Activated CD4-positive, alpha-beta T cell treated with anti-CD3 and anti-CD28 coated beads, Interleukin-2, amount 50 U/mL, for 16 hours (primary cell): ENCODE measurements at regions not wholly inside any gene's neighbourhood (a gene's known extent, or its start where the extent isn't known, plus 50 kb on each side); places are given as distances from the start of the nearest gene placed in this dataset.
"Not testable (repeated sequence)": the region's sequence is repeated elsewhere in the genome, so short reads cannot be mapped to it uniquely, and the experiment has no call there.

ENCODE experiments used
- DNase-seq: peaks from one replicate; pipeline ENCODE4 v3.0.0-alpha.2; 2020

DNA sequence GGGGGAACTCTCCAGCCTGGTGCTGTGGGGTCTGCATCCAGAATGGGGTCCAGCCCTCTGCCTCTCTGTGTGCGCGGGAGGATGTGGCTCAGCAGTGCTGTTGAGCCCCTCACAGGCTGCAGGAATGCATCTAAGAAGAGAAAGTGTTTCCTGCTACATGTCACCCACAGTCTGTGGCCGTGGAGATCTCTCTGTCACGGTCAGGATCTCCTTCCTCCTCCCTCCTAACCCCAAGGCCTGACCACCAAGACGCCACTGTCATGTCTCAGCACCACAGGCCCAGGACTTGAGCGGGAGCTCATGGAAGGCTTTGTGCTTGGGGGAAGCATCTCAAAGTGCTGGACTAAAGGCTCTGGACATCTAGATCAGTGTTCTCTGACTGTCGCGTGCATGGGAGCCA lies 90.1 kb downstream of the SREK1 start:
- DNase-seq: no peak

DNA sequence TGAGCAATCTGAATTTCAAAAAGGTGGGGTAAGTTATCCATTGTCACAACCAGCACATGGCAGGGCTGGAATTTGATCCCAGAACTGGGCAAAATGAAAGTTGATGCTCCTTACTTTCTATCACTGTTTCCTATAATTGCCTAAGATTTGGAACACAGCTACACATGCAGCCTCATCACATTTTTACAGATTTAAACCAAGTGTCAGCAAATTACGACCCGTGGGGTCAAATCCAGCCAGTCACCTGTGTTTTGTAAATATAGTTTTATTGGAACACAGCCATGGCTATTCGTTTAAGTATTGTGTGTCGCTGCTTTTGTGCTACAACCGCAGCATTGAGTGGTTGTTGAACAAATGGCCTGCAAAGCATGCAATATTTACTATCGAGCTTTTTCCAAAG lies 94.3 kb downstream of the SREK1 start:
- DNase-seq: no peak

DNA sequence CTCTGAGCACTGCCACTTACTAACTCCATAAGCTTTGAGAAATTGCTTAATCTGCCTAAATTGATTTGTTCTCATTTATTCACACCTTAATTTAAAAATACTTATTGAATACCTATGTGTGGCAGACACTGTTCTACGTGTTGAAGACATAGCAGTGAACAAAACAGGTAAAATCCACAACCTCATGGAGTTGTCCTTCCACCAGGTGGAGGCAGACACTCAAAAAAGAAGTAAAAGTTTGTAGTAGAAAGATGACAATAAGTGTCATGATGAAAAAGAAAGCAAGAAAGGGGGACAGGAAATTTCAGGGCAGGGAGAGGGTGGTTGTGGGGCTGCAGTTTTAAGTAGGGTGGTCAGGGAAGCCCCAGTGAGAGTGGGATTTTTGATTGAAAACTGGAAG lies 94.9 kb downstream of the SREK1 start:
- DNase-seq: no peak

DNA sequence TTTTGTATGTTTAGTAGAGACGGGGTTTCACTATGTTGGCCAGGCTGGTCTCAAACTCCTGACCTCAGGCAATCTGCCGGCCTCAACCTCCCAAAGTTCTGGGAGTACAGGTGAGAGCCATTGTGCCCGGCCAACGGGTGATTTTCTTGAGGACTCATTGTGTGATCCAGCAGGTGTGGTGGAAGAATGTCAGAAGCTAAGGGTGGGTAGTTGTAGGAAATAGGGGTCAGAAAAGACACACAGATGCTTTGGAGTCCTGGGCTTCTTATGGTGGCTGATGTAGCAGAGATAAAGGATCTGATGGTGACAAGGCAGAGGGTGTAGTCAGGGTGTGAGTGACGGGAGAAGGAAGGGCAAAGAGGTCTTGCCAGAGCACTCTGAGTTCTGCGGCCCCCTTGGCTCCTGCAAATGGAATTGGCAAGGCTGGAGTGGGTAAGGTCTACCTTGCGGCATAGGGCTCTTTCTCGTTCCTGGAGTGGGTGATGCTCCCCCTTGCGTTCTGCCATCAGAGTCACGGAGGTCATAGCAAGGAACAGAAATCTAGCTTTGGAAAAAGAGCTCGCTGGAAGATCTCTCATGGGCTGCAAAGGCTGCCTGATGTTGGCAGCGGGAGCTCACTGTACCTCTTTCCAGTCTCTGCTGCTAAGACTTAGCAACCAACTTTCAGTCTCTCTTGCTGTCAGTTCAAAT lies 97.2 kb downstream of the SREK1 start:
- no peak for DNase-seq

DNA sequence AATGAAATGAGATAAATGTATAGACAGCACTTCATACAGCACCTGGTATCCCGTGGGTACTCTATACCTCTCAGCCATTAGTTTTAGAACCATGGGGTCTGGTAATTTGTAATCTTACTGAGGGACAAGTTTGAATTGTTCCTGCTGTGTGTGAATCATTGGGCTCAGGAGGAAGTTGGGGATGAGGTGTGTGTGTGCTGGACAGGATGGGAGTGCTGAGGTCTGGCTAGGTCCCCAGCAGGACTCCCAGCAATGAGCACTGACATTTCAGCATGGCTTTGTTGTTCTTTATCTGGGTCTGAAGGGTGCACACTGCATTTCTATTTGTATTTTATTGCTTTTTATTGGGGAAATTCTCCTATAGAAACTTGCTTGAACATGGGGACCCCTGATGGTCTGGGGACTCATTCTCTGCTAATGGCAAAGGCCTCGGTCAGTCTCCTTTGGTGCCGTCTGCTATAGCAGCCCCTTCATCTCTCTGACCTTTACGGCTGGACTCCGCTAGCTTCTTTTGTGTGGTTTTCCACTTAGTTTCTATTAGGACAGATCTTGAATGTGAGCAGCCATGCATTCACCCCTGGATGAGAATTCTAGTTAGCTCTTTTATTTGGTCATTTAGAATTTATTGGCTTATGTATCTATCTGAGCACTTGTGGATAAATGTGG lies 98.1 kb downstream of the SREK1 start:
- no peak for DNase-seq

DNA sequence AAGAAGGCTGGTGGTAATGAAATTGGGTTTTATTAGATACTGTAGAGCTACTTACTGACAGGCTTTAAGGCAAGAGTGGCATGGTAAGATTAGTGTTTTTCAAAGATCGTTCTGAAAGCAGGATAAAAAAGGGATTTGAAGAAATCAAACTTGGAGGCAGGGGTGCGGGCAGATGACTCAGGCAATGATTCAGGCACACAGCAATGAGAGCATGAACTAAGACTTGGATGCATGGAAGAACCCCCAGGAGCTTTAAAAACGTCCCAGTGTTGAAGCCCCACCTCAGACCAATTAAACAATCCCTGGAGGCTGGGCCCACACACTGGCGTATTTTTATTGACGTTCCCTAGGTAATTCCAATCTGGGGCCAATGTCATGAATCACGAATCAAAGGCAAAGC lies 102.5 kb downstream of the SREK1 start:
- no peak for DNase-seq

DNA sequence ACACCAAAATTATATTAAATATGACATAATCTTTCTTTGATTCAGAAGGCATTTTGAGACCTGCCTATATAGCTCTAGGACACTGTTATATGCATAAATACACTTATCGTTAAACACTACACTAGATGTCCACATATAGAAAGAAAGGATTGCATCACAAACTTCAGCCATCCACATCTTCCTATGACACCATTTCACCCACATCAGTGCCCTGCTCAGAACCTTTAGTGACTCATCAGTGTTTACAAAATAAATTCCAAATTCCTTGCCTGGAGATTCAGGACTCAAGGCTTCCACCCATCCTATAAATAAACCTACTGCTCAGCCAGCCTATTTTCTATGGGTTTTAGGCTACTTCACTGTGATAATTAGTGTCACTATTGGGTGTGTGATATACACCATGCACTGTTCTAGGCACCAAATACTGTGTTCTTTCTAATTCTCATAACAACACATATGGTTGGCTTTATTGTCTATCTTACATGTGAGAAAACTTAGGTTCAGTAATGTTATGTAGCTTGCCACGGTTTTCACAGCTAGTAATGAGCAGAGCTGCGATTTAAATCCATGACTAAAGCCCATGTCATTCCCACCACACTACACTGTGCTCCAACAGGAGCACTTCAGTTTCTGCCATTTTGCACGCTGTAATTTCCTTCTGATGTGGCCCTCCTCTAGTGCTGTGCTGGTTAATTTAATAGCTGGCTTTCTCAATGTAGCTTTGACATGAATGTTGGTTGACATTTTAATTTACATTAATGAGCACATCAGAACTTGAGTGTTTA lies 103.3 kb downstream of the SREK1 start:
- no peak for DNase-seq

DNA sequence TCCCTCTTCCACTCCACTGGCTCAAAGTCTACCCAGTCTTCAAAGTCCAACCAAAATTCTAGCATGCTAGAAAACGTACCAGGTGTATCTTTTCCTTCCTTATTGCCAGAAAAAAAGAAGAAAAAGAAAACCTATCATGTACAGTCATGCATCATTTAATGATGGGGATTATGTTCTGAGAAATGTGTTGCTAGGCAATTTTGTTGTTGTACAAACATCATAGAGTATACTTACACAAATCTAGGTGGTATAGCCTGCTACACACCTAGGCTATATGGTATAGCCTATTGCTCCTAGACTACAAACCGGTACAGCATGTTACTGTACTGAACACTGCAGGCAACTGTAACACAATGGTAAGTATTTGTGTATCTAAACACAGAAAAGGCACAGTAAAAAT lies 104.8 kb downstream of the SREK1 start:
- no peak for DNase-seq

DNA sequence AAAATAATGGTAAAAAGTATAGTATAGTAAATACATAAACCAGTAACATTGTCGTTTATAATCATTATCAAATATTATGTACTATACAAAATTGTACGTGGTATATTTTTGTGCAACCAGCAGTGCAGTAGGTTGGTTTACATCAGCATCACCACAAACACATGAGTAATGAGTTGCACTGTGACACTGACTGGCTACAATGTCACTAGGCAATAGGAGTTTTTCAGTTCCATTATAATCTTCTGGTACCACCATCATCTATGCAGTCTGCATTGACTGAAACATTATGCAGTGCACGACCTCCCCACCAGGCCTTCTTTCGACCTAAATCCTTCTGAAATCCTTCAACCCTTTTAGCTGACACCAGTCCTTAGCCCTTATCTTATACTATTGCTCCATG lies 105.8 kb downstream of the SREK1 start:
- DNase-seq: no peak

DNA sequence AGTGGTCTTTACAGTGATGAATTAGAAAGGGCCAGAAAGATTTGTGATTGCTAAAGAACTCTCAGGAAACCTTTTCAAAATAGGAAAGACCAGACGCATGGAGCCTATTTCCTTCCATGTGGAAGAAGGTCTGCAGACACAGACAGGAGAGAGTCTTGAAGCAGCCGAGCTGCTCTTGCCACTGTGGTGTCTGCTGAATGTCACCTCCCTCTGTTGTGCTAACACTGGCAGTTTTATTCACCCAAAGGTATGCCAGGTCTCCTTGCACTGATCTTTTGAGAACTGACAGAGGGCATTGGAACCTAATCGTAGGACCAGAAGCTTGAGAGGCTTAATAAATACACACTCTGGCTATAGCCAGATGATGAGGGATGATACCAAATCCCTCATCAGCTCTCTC lies 108.7 kb downstream of the SREK1 start:
- DNase-seq: no peak

DNA sequence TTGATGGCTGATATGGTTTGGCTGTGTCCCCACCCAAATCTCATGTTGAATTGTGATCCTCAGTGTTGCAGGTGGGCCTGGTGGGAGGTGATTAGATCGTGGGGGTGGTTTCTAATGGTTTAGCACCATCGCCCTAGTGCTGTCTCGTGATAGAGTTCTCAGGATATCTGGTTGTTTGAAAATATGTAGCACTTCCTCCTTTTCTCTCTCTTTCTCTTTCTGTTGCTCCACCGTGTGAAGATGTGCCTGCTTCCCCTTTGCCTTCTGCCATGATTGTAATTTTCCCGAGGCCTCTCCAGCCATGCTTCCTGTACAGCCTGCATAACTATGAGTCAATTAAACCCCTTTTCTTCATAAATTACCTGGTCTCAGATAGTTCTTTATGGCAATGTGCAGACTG lies 111.6 kb downstream of the SREK1 start:
- no peak for DNase-seq

DNA sequence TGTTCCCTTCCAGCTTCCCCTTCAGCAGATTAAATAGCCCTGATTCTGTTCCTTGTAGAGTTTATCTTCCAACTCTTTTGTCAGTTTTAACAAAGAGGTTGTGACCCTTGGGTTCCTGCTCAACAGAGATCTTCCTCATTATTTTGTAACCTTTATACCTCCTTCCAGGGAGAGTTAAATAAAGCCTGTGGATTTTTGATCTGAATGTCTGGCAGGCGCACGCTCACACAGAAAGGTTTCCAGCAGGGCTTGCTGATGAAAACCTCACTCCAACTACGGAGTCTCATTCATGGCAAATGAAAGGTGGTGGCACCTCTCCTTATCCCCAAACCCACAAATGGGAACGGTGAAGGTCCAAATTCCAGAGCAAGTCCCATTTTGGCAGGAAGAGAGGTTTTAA lies 129.0 kb downstream of the SREK1 start:
- no peak for DNase-seq

DNA sequence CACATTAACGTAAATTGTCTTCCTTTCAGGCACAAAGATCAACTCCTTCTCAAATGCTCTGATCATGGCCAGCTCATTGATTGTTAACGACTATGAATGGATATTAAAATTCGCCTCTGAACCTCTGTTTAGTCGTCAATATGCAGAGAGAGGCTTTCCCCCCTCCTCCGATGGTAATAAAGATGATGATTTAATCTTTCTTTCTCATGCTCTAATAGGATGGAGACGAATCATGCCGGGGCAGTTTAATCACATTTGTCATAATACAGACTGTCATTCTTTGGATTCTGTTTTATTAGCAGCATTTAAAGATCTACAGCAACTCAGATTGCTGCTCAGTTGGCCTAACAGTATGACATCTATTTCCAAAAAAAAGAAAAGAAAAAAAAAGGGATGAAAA lies 132.9 kb downstream of the SREK1 start:
- no peak for DNase-seq

DNA sequence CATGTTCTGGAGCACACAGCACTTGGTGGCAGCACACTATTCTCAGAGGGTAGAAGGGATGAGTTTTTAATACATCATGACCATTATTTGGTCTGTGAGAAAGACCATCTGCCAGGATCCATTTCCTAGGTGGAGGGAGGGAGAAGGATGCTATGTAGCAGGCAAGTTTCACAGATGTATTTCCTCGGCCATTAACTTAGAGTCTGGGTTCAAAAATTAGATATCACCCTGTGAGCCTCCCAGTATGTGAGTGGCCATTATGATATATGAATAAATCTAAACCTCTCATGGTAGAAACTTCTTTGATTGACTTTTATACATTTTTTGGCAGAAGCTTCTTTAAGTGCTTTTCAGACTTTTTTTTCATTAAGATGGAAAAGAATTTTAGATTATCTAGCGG lies 133.9 kb downstream of the SREK1 start:
- DNase-seq: no peak

DNA sequence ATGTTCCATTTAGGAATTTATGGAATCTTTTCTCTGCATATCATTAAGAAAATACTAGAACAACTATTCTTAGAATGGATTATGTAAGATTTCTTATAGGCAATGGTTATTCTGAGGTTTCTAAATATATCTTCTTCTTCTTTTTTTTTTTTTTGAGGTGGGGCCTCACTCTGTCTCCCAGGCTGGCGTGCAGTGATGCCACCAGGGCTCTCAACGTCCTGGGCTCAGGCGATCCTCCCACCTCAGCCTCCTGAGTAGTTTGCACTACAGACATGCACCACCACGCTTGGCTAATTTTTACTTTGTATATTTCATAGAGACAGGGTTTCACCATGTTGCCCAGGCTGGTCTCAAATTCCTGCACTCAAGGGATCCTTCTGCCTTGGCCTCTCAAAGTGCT lies 137.2 kb downstream of the SREK1 start:
- DNase-seq: no peak

DNA sequence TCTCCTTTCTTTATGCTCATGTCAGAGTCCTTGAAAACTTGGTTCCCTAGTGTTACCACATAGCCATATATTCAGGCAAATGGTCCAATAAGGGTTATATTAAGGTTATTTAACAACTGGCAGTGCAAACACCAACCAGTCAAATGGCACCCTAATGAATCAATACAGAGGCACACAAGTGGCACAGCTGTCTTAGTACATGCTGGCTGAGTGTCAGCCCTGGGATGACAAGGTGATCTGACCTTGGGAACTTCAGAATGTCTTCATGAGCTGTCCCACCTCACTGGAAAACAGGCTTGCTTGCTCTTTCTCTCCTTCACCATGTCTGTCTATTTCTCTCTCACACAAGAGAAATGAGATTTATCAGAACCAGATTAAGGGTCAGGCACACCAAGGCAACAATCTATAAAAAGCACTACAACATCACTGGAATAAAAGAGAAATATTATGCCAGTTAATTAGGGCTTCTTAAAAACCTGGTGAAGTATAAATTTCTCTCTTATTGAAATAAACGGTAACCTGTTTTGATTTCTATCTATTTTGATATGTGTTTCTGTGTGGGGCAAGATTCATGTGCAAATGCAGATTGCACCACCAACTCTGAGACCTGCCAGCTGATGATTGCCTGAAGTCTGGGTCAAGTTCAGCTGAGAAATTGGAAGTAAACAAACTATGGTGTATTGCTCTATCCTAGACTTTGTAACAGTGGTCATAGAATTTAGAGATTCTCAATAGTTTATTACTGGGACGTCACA lies 140.7 kb downstream of the SREK1 start:
- DNase-seq: no peak

DNA sequence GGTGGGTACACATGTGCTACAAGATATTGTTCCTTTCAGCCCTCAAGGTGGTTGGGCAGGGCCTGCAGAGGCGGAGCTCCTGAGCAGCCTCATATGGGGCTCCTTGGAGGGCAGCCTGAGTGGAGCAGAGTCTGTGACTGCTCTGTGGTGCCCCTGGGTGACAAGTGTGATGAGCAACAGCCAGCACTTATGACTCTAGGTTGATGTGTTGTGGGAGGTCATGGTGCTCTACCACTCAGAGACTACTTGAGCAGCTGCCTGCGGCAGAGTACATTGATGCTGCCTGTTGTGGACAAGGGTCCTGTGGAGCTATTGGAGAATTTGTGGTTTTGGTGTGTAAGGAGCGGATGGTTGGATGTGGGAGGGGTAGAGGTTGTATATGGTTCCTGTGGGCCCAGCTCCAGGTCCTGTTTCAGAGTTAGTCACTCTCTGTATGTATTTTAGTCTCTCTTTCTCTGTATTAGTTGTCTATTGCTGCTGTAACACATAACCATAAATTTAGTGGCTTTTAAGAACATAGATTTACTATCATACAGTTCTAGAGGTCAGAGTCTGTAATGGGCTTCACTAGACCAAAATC lies 141.3 kb downstream of the SREK1 start:
- DNase-seq: peak; percentile 44

DNA sequence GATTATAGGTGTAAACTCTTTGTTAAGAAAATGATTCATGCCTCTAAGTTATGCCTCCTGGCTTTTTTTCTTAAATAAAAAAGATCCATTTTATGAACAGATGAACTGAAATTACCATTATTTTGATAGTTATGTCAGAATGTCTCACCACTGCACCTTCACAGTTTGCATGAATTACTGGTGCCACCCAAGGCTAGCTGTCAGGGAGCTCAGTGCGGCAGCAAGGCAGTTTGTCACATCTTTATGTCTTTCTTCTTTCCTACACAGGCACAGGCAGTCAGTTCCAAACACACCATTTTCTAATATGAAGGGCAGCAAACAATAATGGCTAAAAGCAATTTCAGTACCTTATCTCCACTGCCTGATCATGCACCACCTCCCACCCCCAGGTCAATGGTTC lies 147.7 kb downstream of the SREK1 start:
- DNase-seq: no peak

DNA sequence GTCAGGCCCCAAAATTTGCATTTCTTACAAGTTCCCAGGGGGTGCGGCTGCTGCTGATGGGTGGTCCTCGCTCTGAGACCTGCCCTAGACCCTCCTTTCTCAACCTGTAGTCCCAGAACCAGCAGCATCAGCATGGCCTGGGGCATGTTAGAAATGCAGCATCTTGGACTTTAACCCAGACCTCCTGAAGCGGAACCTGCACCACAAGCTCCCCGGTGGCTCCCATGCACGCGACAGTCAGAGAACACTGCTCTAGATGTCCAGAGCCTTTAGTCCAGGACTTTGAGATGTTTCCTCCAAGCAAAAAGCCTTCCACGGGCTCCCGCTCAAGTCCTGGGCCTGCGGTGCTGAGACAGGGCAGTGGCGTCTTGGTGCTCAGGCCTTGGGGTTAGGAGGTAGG lies 149.8 kb downstream of the SREK1 start:
- DNase-seq: not testable (repeated sequence)

DNA sequence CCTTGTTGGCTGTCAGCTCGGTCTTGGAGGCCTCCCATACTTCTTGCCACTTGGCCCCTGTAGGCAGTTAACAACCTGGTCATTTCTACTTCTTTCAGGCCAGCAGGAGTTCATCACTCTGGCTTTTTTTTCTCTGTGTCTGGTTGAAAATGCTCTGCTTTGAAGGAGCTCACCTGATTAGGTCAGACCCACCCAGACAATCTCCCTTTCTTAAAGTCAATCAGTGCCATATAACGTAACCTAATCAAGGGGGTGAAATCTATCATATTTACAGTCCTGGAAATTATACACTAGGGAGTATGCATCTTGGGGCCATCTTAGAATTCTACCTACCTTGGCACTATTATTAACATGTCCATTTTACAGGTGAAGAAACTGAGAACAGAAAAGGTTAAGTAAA lies 155.4 kb downstream of the SREK1 start:
- no peak for DNase-seq

DNA sequence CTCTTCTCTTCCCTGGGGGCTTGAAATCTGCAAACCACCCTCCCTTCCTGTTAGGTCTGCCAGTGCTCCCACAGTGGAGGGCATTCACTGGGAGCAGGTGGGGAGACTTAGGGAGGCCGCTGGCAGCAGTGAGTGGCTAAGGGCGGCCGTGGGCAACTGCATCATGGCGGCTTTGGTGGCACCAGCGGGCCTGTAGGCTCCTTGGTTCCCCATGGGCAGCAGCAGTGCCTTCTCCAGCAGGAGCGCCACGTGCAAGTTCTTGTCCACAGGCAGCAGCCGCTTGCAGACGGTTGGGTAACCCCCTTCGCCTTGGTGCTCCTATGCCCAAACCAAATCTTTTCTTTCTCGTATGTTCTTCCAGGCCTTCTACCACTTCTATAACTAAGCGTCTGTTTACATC lies 158.2 kb downstream of the SREK1 start:
- DNase-seq: no peak

DNA sequence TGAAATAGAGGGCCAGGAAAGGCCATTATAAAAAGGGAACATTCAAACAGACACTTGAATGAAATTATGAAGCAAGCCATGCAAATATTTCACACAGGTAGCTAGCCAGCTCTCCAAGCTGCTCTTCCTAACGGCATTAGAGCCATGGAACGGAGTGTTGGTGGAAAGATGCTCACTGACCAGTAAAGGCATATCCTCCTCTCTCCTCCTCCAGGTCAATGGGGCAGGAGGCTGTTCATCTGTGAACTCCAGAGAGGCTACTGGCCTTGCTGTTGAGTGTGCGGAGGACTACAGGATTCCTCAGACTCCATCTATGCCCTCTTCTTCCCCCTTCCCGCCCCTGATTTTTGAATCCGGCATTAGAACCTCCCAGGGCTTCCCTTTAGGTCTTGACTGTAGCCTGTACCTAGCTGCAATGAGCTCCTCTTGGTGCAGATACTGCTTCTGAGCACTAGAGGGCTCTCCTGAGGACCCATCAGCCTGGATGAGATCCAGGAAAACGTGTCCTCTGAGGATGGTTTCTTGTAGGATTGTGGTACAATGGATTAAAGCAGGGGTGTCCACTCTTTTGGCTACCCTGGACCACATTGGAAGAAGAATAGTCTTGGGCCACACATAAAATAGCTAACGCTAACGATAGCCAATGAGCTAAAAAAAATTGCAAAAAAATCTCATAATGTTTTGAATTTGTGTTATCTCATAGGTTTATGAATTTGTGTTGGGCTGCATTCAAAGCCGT lies 162.2 kb downstream of the SREK1 start:
- peak; percentile 53 for DNase-seq
